ENCODE measurements at regions not wholly inside any gene's neighbourhood (a gene's known extent, or its start where the extent isn't known, plus 50 kb on each side); places are given as distances from the start of the nearest gene placed in this dataset.
"Not testable (repeated sequence)": the region's sequence is repeated elsewhere in the genome, so short reads cannot be mapped to it uniquely, and the experiment has no call there.

- DNase-seq (ENCODE audit: low read depth in 2 of 2): no peak
Measured at GRCh38 chr3:101141135-101141534, 147.9 kb upstream of the ABI3BP start.

DNA sequence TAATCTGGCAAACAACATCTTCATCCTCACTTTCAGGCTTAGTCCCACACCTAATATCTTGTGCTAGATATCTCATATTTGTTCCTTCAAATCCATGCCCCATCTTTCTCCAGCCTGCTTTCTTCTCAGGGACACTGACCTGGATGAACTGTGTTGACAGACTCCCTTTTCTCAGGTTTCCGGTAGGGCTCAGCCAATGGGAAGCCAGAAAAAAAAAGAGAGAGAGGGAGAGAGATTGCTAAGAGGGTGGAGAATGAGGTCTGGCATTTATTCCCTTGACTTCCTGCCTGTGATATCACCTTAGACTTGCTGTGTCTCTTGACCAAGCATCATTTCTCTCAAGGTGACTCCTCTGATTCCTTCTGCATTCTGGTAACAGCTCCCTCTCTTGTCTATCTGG is 145.6 kb upstream of the ABI3BP start:
- no peak for DNase-seq (ENCODE audit: low read depth in 2 of 2)

GRCh38 chr3:101134331-101134730 is 141.1 kb upstream of the ABI3BP start:
- no peak for DNase-seq (ENCODE audit: low read depth in 2 of 2)

GRCh38 chr3:101133652-101134051 is 140.4 kb upstream of the ABI3BP start:
- no peak for DNase-seq (ENCODE audit: low read depth in 2 of 2)

DNA sequence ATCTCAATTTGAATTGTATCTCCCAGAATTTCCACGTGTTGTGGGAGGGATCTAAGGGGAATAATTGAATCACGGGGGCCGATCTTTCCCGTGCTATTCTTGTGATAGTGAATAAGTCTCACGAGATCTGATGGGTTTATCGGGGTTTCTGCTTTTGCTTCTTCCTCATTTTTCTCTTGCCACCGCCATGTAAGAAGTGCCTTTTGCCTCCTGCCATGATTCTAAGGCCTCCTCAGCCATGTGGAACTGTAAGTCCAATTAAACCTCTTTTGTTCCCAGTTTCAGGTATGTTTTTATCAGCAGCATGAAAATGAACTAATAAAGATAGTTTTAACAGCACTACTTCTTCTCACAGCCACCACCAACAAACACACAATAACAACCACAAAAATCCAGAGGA is 140.0 kb upstream of the ABI3BP start:
- DNase-seq (ENCODE audit: low read depth in 2 of 2): not testable (repeated sequence)

DNA sequence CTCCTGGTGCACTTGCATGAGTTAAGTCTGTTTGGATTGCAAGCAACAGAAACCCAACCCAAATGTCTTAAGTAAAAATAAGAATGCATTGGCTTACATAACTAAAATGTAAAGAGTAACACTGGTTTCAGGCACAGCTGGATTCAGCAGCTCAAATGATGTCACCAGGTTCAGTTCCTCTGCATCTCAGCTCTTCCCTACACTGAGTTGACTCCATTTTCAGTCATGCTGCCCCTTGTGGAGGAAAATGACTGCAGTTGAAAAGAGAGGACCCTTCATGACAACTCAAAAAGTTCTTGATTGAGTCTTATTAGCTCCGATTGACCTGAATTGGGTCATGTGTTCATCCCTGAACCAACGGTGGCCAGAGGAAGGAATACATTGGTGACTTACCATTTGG is 138.5 kb upstream of the ABI3BP start:
- DNase-seq (ENCODE audit: low read depth in 2 of 2): no peak

DNA sequence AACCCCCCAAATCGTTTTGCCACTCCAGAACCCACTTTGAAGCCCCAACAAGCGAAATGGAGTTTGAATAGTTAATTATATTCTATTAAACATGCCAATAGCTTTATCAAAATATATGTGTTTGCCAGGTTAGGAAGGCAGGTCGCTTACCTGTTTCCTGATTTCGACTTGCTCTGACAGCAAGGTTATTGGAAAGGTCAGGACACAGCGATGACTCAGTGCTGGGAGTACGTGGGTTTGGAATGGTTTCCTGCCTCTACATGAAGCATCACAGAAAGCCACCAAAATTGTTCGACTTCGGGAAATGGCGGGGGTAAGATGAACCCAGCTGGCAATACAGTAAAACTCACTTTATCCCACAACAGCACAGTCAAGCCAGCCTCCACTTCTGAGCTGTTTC is 135.6 kb upstream of the ABI3BP start:
- DNase-seq (ENCODE audit: low read depth in 2 of 2): no peak

GRCh38 chr3:101128001-101128400 is 134.8 kb upstream of the ABI3BP start:
- no peak for DNase-seq (ENCODE audit: low read depth in 2 of 2)

- DNase-seq (ENCODE audit: low read depth in 2 of 2): no peak
Measured at GRCh38 chr3:101124125-101124524, 130.9 kb upstream of the ABI3BP start.

DNA sequence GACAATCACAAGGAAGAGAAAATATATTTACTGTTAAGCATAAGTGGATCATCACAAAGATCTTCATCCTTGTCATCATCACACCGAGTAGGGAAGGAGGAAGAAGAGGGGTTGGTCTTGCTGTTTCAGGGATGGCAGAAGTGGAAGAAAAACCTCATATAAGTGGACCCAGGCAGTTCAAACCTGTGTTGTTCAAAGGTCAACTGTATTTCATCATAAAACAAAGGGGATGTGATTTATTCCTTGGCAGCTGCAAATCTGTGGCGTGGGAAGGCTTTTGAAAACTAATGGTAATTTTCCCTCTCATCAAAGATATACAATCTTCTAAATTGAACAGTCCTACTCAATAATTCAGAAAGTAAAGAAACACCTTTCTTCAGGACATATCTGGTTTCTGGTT is 129.9 kb upstream of the ABI3BP start:
- no peak for DNase-seq (ENCODE audit: low read depth in 2 of 2)

DNA sequence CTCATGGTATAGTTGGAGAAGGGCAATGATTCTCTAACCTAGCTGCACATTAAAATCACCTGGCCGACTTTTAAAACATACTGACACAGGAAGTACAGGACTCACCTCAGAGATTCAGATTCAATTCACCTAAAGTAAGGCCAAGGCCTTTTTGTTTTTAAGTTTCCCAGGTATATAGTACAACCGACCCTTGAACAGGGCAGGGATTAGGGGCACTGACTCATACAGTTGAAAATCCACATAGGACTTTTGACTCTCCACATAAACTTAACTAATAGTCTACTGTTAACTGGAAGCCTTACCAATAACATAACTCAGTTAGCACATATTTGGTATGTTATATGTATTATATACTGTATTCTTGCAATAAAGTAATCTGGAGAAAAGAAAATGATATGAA is 129.5 kb upstream of the ABI3BP start:
- no peak for DNase-seq (ENCODE audit: low read depth in 2 of 2)

DNA sequence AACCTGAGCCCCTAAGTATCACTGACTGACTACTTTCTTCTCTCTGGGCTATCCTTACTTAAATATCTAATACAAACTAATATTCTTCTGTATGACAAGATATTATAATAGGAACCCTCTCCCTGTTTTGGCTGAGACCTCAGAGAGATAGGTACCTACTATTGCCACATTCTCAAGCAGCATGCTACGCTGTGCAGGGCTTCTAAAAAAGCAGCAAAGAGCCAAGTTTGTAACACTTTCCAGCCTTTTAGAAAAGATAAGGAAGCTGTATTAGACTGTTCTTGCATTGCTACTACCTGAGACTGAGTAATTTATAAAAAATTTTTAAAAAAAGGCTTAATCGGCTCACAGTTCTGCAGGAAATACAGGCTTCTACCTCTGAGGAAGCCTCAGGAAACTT is 126.8 kb upstream of the ABI3BP start:
- no peak for DNase-seq (ENCODE audit: low read depth in 2 of 2)

DNA sequence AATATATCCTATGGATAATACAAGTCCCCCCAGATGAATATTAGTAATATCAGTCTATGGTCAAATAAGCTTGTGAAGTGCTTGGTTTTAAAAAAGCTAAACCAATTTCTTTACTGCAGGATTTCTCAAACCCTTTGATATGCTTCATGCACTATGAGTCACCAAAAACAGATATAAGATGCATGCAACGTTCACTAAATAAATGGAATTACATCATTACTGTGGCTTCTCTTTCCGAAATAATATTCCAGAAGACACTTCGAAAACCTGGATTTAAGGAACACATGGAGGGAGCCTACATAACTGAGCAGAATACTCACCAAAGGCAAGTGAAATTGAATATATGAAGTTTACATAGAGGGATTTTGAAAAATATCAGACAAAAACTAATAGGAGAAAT is 126.3 kb upstream of the ABI3BP start:
- DNase-seq (ENCODE audit: low read depth in 2 of 2): no peak

DNA sequence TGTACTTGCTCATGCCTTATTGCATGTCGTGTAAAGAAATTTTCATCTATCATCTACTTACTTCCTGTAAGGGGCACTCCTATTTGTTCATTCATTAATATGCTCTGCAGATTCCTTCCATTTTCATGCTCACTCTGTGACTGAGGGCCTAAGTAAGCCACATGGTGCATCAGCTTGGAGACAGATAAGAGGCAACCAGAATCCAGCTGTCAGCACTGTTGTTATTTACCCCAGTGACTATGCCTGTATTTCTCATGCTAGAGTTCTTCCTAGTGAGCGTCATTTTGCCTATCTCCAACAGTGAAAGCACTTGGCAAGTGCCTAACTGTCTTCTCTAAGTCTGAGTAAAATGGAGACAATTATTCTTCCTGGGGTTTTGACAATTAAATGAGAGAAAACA is 124.8 kb upstream of the ABI3BP start:
- DNase-seq (ENCODE audit: low read depth in 2 of 2): no peak

- no peak for DNase-seq (ENCODE audit: low read depth in 2 of 2)
Measured at GRCh38 chr3:101117465-101117864, 124.2 kb upstream of the ABI3BP start.

DNA sequence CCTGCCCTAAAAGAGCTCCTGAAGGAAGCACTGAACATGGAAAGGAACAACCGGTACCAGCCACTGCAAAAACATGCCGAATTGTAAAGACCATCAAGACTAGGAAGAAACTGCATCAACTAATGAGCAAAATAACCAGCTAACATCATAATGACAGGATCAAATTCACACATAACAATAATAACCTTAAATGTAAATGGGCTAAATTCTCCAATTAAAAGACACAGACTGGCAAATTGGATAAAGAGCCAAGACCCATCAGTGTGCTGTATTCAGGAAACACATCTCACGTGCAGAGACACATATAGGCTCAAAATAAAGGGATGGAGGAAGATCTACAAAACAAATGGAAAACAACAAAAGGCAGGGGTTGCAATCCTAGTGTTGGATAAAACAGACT is 117.1 kb upstream of the ABI3BP start:
- DNase-seq (ENCODE audit: low read depth in 2 of 2): not testable (repeated sequence)

DNA sequence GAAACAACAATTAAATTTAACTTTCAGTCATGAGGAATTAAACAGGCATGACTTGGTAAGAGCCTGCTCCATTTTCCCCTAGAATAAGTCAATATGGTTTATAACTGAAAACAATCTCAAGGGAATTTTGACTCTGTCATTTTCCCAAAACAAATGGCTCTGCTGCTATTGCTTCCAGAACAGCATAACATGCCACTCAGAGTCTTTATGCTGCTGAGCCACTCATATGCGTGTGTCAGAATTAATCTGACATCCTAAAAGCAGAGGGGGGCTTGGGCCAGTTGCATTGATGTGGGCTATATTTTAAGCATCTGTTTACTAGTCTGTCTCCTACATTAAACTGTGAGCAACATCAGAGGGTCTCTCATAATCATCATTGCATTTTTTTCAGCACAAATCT is 111.1 kb upstream of the ABI3BP start:
- no peak for DNase-seq (ENCODE audit: low read depth in 2 of 2)

GRCh38 chr3:101102678-101103296 is 109.6 kb upstream of the ABI3BP start:
- DNase-seq (ENCODE audit: low read depth in 2 of 2): no peak

DNA sequence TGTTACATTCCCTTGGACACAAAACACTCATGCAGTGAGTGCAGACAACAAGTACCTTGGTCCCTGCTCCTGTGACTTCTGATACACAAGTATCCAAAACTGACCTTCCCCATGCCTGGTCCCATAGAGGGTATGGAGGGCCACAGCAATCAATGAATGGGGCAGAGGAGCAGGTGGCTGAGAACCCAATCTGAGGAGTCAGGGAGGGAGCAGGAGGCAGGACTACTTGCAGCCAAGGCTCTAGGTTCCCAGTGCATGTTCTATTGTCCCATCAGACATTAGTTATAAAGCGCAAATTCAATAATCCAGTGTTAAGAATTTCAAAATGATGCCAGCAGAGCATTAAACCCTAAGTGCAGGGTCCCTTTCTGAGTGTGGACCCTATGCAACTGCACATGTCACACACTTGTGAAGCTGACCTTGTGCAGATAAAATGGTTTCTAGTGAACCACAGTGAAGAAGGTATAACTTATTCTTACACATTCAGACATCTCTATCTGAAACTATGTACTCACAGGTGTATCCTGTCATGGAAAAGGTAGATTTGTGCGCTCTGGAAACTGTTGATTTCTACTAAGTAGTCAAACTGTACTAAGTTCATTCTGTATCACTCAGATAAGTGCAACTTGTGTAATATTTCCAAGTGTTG is 107.3 kb upstream of the ABI3BP start:
- DNase-seq (ENCODE audit: low read depth in 2 of 2): no peak

DNA sequence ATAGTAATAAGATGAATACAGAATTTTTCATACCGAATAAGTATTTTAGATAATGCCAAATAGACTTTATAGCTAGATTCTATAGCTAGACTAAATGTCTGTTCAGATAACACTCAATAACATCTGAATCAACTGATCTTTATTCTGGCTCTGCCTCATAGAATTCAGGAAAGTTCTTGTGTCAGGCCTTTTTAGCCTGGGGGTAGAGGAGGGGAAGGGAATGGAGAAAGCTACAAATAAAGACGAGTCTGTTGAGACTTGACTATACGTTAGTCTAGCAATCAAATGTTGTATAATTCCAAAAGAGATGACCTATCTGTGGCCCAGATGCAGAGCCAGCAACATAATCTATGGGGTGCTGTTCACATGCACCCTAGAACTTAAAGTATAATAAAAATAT is 106.6 kb upstream of the ABI3BP start:
- no peak for DNase-seq (ENCODE audit: low read depth in 2 of 2)

- no peak for DNase-seq (ENCODE audit: low read depth in 2 of 2)
Measured at GRCh38 chr3:101096444-101096843, 103.2 kb upstream of the ABI3BP start.

DNA sequence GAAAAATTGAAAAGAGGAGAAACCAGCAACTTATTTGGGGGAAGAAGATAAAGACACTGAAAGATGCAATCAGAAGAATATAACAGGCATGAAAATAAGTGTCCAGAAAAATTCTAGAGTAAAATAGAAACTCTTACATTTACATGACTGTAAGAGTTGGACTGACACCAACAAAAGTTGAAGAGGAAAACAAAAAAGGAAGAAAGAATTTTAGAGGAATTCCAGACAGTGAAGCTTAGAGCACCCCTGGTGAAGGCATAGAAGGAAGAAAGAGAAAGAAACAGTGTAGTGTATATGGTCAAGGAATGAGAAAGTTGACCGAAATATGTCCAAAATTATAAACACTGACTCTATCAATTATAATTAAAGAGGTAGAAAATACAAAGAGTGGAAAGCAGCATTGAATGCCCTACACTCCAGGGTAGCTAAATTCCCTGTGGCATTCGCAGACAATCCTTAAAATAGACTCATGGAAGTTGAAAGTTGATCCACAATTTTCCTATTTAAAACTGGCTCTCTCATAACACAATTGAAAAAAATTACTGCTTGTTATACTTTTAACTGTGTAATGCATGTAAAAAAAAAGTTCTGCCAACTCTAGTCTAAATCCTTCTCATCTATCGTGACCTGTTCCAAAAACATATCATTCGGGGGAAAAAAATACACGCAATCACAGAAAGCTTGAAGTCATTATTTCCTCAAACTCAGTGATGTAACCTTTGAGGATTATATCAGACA is 102.6 kb upstream of the ABI3BP start:
- no peak for DNase-seq (ENCODE audit: low read depth in 2 of 2)

- no peak for DNase-seq (ENCODE audit: low read depth in 2 of 2)
Measured at GRCh38 chr3:101091489-101091888, 98.3 kb upstream of the ABI3BP start.

Measured in stimulated activated CD4-positive, alpha-beta T cell treated with anti-CD3 and anti-CD28 coated beads, Interleukin-1b, Interleukin-23, amount 100 ng/mL, for 1 hour (primary cell).